ENCODE measurements at regions not wholly inside any gene's neighbourhood (a gene's known extent, or its start where the extent isn't known, plus 50 kb on each side); places are given as distances from the start of the nearest gene placed in this dataset.
"Not testable (repeated sequence)": the region's sequence is repeated elsewhere in the genome, so short reads cannot be mapped to it uniquely, and the experiment has no call there.

GRCh38 chr4:82247629-82248028 is 126.2 kb downstream of the HNRNPD start:
- DNase-seq (ENCODE audit: low read depth) = no peak
- no peak overlapping the region for H3K4me3 ChIP-seq (ENCODE audit: low read depth, low read length)
- in situ Hi-C loops (cut with HindIII; ENCODE audit: low sequenced_read_pairs) = no loop called here
- TF ChIP-seq, protein P1, sequence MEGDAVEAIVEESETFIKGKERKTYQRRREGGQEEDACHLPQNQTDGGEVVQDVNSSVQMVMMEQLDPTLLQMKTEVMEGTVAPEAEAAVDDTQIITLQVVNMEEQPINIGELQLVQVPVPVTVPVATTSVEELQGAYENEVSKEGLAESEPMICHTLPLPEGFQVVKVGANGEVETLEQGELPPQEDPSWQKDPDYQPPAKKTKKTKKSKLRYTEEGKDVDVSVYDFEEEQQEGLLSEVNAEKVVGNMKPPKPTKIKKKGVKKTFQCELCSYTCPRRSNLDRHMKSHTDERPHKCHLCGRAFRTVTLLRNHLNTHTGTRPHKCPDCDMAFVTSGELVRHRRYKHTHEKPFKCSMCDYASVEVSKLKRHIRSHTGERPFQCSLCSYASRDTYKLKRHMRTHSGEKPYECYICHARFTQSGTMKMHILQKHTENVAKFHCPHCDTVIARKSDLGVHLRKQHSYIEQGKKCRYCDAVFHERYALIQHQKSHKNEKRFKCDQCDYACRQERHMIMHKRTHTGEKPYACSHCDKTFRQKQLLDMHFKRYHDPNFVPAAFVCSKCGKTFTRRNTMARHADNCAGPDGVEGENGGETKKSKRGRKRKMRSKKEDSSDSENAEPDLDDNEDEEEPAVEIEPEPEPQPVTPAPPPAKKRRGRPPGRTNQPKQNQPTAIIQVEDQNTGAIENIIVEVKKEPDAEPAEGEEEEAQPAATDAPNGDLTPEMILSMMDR (IDR thresholded peaks at IDR 0.05; ENCODE audit: low read depth, low read length, missing control alignments) = no peak

- no peak for DNase-seq (ENCODE audit: low read depth)
- TF ChIP-seq, protein P1 (IDR thresholded peaks at IDR 0.05; ENCODE audit: low read depth, low read length, missing control alignments) = no peak
- no peak overlapping the region for H3K4me3 ChIP-seq (ENCODE audit: low read depth, low read length)
- in situ Hi-C loops (cut with HindIII; ENCODE audit: low sequenced_read_pairs) = no loop called here
These were observed 126.6 kb downstream of the HNRNPD start for GRCh38 chr4:82247171-82247570.

GRCh38 chr4:82241534-82241933 is 132.3 kb downstream of the HNRNPD start:
- DNase-seq (ENCODE audit: low read depth) = no peak
- TF ChIP-seq, protein P1 (IDR thresholded peaks at IDR 0.05; ENCODE audit: low read depth, low read length, missing control alignments) = no peak
- in situ Hi-C loops (cut with HindIII; ENCODE audit: low sequenced_read_pairs) = no loop called here
- H3K4me3 ChIP-seq (ENCODE audit: low read depth, low read length) = no peak overlapping the region

DNA sequence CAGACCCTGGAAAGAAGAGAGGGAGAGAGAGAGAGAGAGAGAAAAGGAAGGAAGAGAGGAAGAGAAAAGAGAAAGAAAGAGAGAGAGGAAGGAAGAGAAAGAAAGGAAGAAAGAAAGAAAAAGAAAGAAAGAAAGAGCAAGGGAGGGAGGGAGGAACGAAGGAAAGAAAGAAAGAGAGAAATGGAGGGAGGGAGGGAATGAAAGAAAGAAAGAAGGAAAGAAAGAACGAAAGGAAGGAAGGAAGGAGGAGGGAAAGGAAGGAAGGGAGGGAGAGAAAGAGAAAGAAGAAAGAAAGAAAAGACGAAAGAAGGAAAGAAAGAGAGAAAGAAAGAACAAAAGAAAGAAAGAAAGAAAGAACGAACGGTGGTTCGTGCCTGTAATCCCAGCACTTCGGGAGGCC is 133.4 kb downstream of the HNRNPD start:
- TF ChIP-seq, protein P1 (IDR thresholded peaks at IDR 0.05; ENCODE audit: low read depth, low read length, missing control alignments) = no peak
- in situ Hi-C loops (cut with HindIII; ENCODE audit: low sequenced_read_pairs) = no loop called here
- H3K4me3 ChIP-seq (ENCODE audit: low read depth, low read length) = no peak overlapping the region
- no peak for DNase-seq (ENCODE audit: low read depth)

- in situ Hi-C loops (cut with HindIII; ENCODE audit: low sequenced_read_pairs); DNase-seq (ENCODE audit: low read depth); H3K4me3 ChIP-seq (ENCODE audit: low read depth, low read length): not testable (repeated sequence)
These were observed 136.6 kb downstream of the HNRNPD start for GRCh38 chr4:82237142-82237541.

- TF ChIP-seq, protein P1 (IDR thresholded peaks at IDR 0.05; ENCODE audit: low read depth, low read length, missing control alignments) = no peak
- DNase-seq (ENCODE audit: low read depth) = no peak
- H3K4me3 ChIP-seq (ENCODE audit: low read depth, low read length) = no peak overlapping the region
- in situ Hi-C loops (cut with HindIII; ENCODE audit: low sequenced_read_pairs) = no loop called here
These were observed 138.4 kb downstream of the HNRNPD start for GRCh38 chr4:82235346-82235745.

GRCh38 chr4:82232891-82233290 is 140.9 kb downstream of the HNRNPD start:
- in situ Hi-C loops (cut with HindIII; ENCODE audit: low sequenced_read_pairs) = no loop called here
- TF ChIP-seq, protein P1 (IDR thresholded peaks at IDR 0.05; ENCODE audit: low read depth, low read length, missing control alignments) = no peak

More at GRCh38 chr4:82232891-82233290, 140.9 kb downstream of the HNRNPD start:
- H3K4me3 ChIP-seq (ENCODE audit: low read depth, low read length) = no peak overlapping the region
- DNase-seq (ENCODE audit: low read depth) = no peak
